OCI-LY1 (cell line): ENCODE measurements at regions not wholly inside any gene's neighbourhood (a gene's known extent, or its start where the extent isn't known, plus 50 kb on each side); places are given as distances from the start of the nearest gene placed in this dataset.

Source experiments
- CTCF ChIP-seq: fragments of 200-600 bp; sonication (generic), shearing (Covaris generic); IDR thresholded peaks from 2 replicates; pipeline ENCODE4 v1.5.1; 2017; ENCODE audit warnings: mild to moderate bottlenecking, antibody characterized with exemption, low read length, moderate library complexity, mixed read lengths
- EZH2 ChIP-seq: fragments of 200-600 bp; sonication (generic), shearing (Covaris generic); IDR thresholded peaks from 2 replicates; pipeline ENCODE4 v1.8.0; 2017; ENCODE audit warnings: borderline replicate concordance, mixed run types, mild to moderate bottlenecking, antibody characterized with exemption, low read length, moderate library complexity, mixed read lengths

- TF ChIP-seq CTCF (no peak), EZH2 (no peak)
Observed at GRCh38 chr9:105954517-105954916, 260.2 kb downstream of the TMEM38B start.
